SK-N-SH (cell line): ENCODE measurements at regions not wholly inside any gene's neighbourhood (a gene's known extent, or its start where the extent isn't known, plus 50 kb on each side); places are given as distances from the start of the nearest gene placed in this dataset.

ENCODE experiments used
- CTCF ChIA-PET: fragments of 300-600, 350-600 bp; formaldehyde crosslinking; extraction: SDS; loops from one replicate; lab custom pipeline; 2021; lab: Yijun Ruan, JAX
- POLR2A ChIA-PET: fragments of 350-600 bp; sonication (Branson Sonifier 250); formaldehyde crosslinking; extraction: SDS; loops from one replicate; lab custom pipeline; 2020; ENCODE audit warnings: antibody characterized with exemption, inconsistent platforms; lab: Yijun Ruan, JAX
- DNase-seq: peaks from one replicate; pipeline ENCODE4 v3.0.0; 2012
- H2AFZ ChIP-seq: fragments of 200-600 bp; sonication (generic); 2 replicates; pipeline ENCODE4 v1.8.1; 2016; ENCODE audit warnings: antibody characterized with exemption, mild to moderate bottlenecking, low read depth
- H3F3A ChIP-seq: fragments of 200-600 bp; sonication (generic); replicated peaks from 2 replicates; pipeline ENCODE3; 2016; ENCODE audit warnings: antibody characterized with exemption, mild to moderate bottlenecking; ENCODE audit not compliant: insufficient read depth
- H3K27ac ChIP-seq, 2 experiments: fragments of 200-500 bp in 1 of 2; fragments of 200-600 bp in 1 of 2; sonication (Bioruptor generic) in 1 of 2; sonication (generic), shearing (Covaris generic) in 1 of 2; 2 replicates each; pipeline versions ENCODE4 v1.5.1 to v1.6.1; 2014 to 2016; ENCODE audit warnings: low read depth in 2 of 2, inconsistent platforms in 1 of 2, low read length in 1 of 2, mild to moderate bottlenecking in 1 of 2, mixed read lengths in 1 of 2
- H3K27me3 ChIP-seq: fragments of 200-600 bp; sonication (generic), shearing (Covaris generic); 2 replicates; pipeline ENCODE4 v1.6.1; 2016; ENCODE audit warnings: mixed run types; ENCODE audit not compliant: insufficient read depth
- H3K36me3 ChIP-seq, 2 experiments: fragments of 200-500 bp in 1 of 2; fragments of 200-600 bp in 1 of 2; sonication (Bioruptor generic) in 1 of 2; sonication (generic) in 1 of 2; replicated peaks in 1 of 2; 2 replicates each; pipeline versions ENCODE3 to v1.5.1; 2014 to 2016; ENCODE audit warnings: low read length in 1 of 2, mild to moderate bottlenecking in 1 of 2; ENCODE audit not compliant: insufficient read depth in 2 of 2, control insufficient read depth in 1 of 2
- H3K4me1 ChIP-seq, 2 experiments: fragments of 200-500 bp in 1 of 2; fragments of 200-600 bp in 1 of 2; sonication (Bioruptor generic) in 1 of 2; sonication (generic), shearing (Covaris generic) in 1 of 2; 2 replicates each; pipeline versions ENCODE4 v1.5.1 to v1.6.1; 2014 to 2016; ENCODE audit warnings: low read depth in 1 of 2, low read length in 1 of 2, mixed run types in 1 of 2; ENCODE audit not compliant: insufficient read depth in 2 of 2, control insufficient read depth in 1 of 2
- H3K4me2 ChIP-seq: fragments of 200-600 bp; sonication (generic), shearing (Covaris generic); 2 replicates; pipeline ENCODE4 v1.6.1; 2017; ENCODE audit warnings: mixed run types
- H3K4me3 ChIP-seq, 2 experiments: fragments of 200-500 bp in 1 of 2; fragments of 200-600 bp in 1 of 2; sonication (Bioruptor generic) in 1 of 2; sonication (generic), shearing (Covaris generic) in 1 of 2; 2 replicates each; pipeline versions ENCODE4 v1.5.1 to v1.8.1; 2014 to 2016; ENCODE audit warnings: low read depth in 2 of 2, inconsistent platforms in 1 of 2, low read length in 1 of 2, mild to moderate bottlenecking in 1 of 2, mixed read lengths in 1 of 2, moderate library complexity in 1 of 2
- H3K79me2 ChIP-seq: fragments of 200-600 bp; sonication (generic); 2 replicates; pipeline ENCODE4 v1.8.1; 2017; ENCODE audit warnings: mild to moderate bottlenecking; ENCODE audit not compliant: insufficient read depth
- H3K9ac ChIP-seq: fragments of 200-600 bp; sonication (generic); 2 replicates; pipeline ENCODE4 v1.6.1; 2017; ENCODE audit warnings: mixed run types
- H3K9me2 ChIP-seq: fragments of 200-600 bp; sonication (generic); 2 replicates; pipeline ENCODE4 v1.6.1; 2017; ENCODE audit warnings: mixed run types
- H3K9me3 ChIP-seq: fragments of 200-600 bp; sonication (generic); 2 replicates; pipeline ENCODE4 v1.6.1; 2017; ENCODE audit warnings: mixed run types, mild to moderate bottlenecking, moderate library complexity
- H4K20me1 ChIP-seq: fragments of 200-600 bp; sonication (generic); 2 replicates; pipeline ENCODE4 v1.6.1; 2017; ENCODE audit warnings: mild to moderate bottlenecking, mixed run types; ENCODE audit not compliant: insufficient read depth
- CHD2 ChIP-seq: fragments of 150-350 bp; IDR thresholded peaks from 2 replicates; pipeline ENCODE4 v1.6.1; 2018; ENCODE audit warnings: low read length; ENCODE audit not compliant: partially characterized antibody
- ELF1 ChIP-seq: IDR thresholded peaks from 2 replicates; pipeline ENCODE4 v1.4.0; 2012
- EP300 ChIP-seq, 2 experiments: IDR thresholded peaks; 2 replicates each; pipeline versions ENCODE4 v1.4.0 to v1.6.1; 2012; ENCODE audit warnings: borderline replicate concordance in 1 of 2, low read depth in 1 of 2, low read length in 1 of 2
- EZH2phosphoT487 ChIP-seq: fragments of 200-600 bp; sonication (generic); IDR thresholded peaks from 2 replicates; pipeline ENCODE4 v1.6.1; 2017; ENCODE audit warnings: low read depth, mixed run types, mild to moderate bottlenecking, antibody characterized with exemption, moderate library complexity, borderline replicate concordance
- FOXJ3 ChIP-seq: sonication (generic); formaldehyde crosslinking; IDR thresholded peaks from 2 replicates; pipeline ENCODE4 v1.5.1; 2020; ENCODE audit warnings: mild to moderate bottlenecking, missing genetic modification reagents
- GABPA ChIP-seq: IDR thresholded peaks from 2 replicates; pipeline ENCODE4 v1.4.0; 2012; ENCODE audit warnings: low read depth, mild to moderate bottlenecking
- GATA2 ChIP-seq: sonication (generic); formaldehyde crosslinking; IDR thresholded peaks from 2 replicates; pipeline ENCODE4 v1.5.0; 2020; ENCODE audit warnings: mild to moderate bottlenecking, missing genetic modification reagents
- IRF3 ChIP-seq: fragments of 150-350 bp; IDR thresholded peaks from 2 replicates; pipeline ENCODE4 v1.6.1; 2016; ENCODE audit warnings: mild to moderate bottlenecking, low read depth, low read length
- JUND ChIP-seq: IDR thresholded peaks from 2 replicates; pipeline ENCODE4 v1.4.0; 2012
- MAX ChIP-seq: IDR thresholded peaks from 2 replicates; pipeline ENCODE4 v1.4.0; 2012; ENCODE audit warnings: low read depth
- MEF2A ChIP-seq: IDR thresholded peaks from 2 replicates; pipeline ENCODE4 v1.4.0; 2012; ENCODE audit warnings: low read depth, borderline replicate concordance
- MXI1 ChIP-seq: IDR thresholded peaks from 2 replicates; pipeline ENCODE4 v1.6.1; 2012; ENCODE audit warnings: mild to moderate bottlenecking, low read depth, low read length, improper control_type of control experiment
- NFIC ChIP-seq: IDR thresholded peaks from 2 replicates; pipeline ENCODE4 v1.4.0; 2012; ENCODE audit warnings: borderline replicate concordance
- NRF1 ChIP-seq: IDR thresholded peaks from 2 replicates; pipeline ENCODE4 v1.6.1; 2012; ENCODE audit warnings: low read depth, mild to moderate bottlenecking, low read length
- RCOR1 ChIP-seq: fragments of 150-350 bp; IDR thresholded peaks from 2 replicates; pipeline ENCODE4 v1.6.1; 2017; ENCODE audit warnings: antibody characterized with exemption, low read length
- RFX5 ChIP-seq: IDR thresholded peaks from 2 replicates; pipeline ENCODE4 v1.6.1; 2012; ENCODE audit warnings: mild to moderate bottlenecking, improper control_type of control experiment, low read length
- RXRA ChIP-seq: IDR thresholded peaks from 2 replicates; pipeline ENCODE4 v1.4.0; 2012; ENCODE audit warnings: low read depth, mild to moderate bottlenecking, borderline replicate concordance
- SMC3 ChIP-seq: IDR thresholded peaks from 2 replicates; pipeline ENCODE4 v1.6.1; 2012; ENCODE audit warnings: low read depth, low read length, improper control_type of control experiment
- TAF1 ChIP-seq: IDR thresholded peaks from 2 replicates; pipeline ENCODE4 v1.6.1; 2012; ENCODE audit warnings: low read depth, mild to moderate bottlenecking, low read length, moderate library complexity, borderline replicate concordance
- TEAD4 ChIP-seq: IDR thresholded peaks from 2 replicates; pipeline ENCODE4 v1.4.0; 2012; ENCODE audit warnings: mild to moderate bottlenecking, borderline replicate concordance; ENCODE audit not compliant: insufficient read depth
- USF1 ChIP-seq: IDR thresholded peaks from 2 replicates; pipeline ENCODE4 v1.4.0; 2012; ENCODE audit warnings: low read depth, borderline replicate concordance
- YY1 ChIP-seq: IDR thresholded peaks from 2 replicates; pipeline ENCODE4 v1.4.0; 2012; ENCODE audit warnings: low read depth, mild to moderate bottlenecking
- WGBS: methylation state at CpG from one replicate; pipeline ENCODE4 v1.1.6; 2017; ENCODE audit warnings: low lambda C conversion rate; 5-methylcytosine and 5-hydroxymethylcytosine counted together

- Histone ChIP-seq H3K79me2 (no peaks in the 10 kb centered on the region), H3F3A (no peaks in the 10 kb centered on the region), H3K9ac (no peak overlapping the region), H3K4me1 (no peaks in the 10 kb centered on the region), H3K9me3 (no peaks in the 10 kb centered on the region), H3K9me2 (no peaks in the 10 kb centered on the region), H4K20me1 (no peaks in the 10 kb centered on the region), H3K4me3 (no peak overlapping the region), H3K36me3 (no peaks in the 10 kb centered on the region), H3K27ac (no peak overlapping the region), H3K4me2 (no peak overlapping the region), H3K27me3 (no peaks in the 10 kb centered on the region), H2AFZ (no peak overlapping the region)
- CTCF ChIA-PET: interaction anchor here (1.1 kb wide), 1 partner anchor 21 kb away, joined by 3 read pairs; no protein-coding TSS in a partner anchor
- POLR2A ChIA-PET: no interaction called here
- WGBS: 35% methylated on average over 4 of the region's 4 CpGs
- DNase-seq: no peak
- TF ChIP-seq USF1 (no peak), MEF2A (no peak), RFX5 (no peak), NRF1 (no peak), EZH2phosphoT487 (no peak), NFIC (no peak), ELF1 (no peak), RCOR1 (no peak), SMC3 (no peak), MAX (no peak), CHD2 (no peak)
These were observed 953.9 kb downstream of the GBE1 start for GRCh38 chr3:80807577-80807976.

- Histone ChIP-seq H3K9me3 (no peaks in the 10 kb centered on the region), H3K9ac (no peak overlapping the region), H2AFZ (no peak overlapping the region), H3K4me1 (no peaks in the 10 kb centered on the region), H3F3A (no peaks in the 10 kb centered on the region), H4K20me1 (no peaks in the 10 kb centered on the region), H3K27me3 (no peaks in the 10 kb centered on the region), H3K79me2 (no peaks in the 10 kb centered on the region), H3K27ac (no peak overlapping the region), H3K9me2 (no peaks in the 10 kb centered on the region), H3K4me3 (no peak overlapping the region), H3K4me2 (no peak overlapping the region), H3K36me3 (no peaks in the 10 kb centered on the region)
- ChIA-PET POLR2A (no interaction called here), CTCF (interaction anchor here (1.5 kb wide), 1 partner anchor 12 kb away, joined by 3 read pairs; no protein-coding TSS in a partner anchor)
- TF ChIP-seq IRF3 (no peak), EZH2phosphoT487 (no peak), GATA2 (CRISPR knock-in tag) (no peak), JUND (no peak), YY1 (no peak), EP300 (IDR thresholded peaks at IDR 0.05; ENCODE audit: borderline replicate concordance in 1 of 2, low read depth in 1 of 2, low read length in 1 of 2) (no peak), FOXJ3 (CRISPR knock-in tag) (no peak), NFIC (no peak), RXRA (no peak), TAF1 (no peak), GABPA (no peak), MXI1 (no peak), SMC3 (no peak), TEAD4 (no peak), CHD2 (no peak)
- no peak for DNase-seq
- 38% methylated on average over 4 of the region's 4 CpGs for WGBS
These were observed 954.8 kb downstream of the GBE1 start for GRCh38 chr3:80806673-80807072.
